GM12872 (cell line): ENCODE measurements at regions not wholly inside any gene's neighbourhood (a gene's known extent, or its start where the extent isn't known, plus 50 kb on each side); places are given as distances from the start of the nearest gene placed in this dataset.

ENCODE experiments used
- CTCF ChIP-seq: IDR thresholded peaks from 3 replicates; pipeline ENCODE4 v1.5.1; 2011; ENCODE audit warnings: low read depth, mild to moderate bottlenecking, low read length, moderate library complexity; ENCODE audit not compliant: insufficient read depth

- TF ChIP-seq CTCF = no peak
Measured at GRCh38 chr5:1973391-1974013, 90.8 kb upstream of the IRX4 start.

GRCh38 chr5:1971944-1972343 is 89.2 kb upstream of the IRX4 start:
- no peak for TF ChIP-seq CTCF

GRCh38 chr5:1967736-1968135 is 85.0 kb upstream of the IRX4 start:
- no peak for TF ChIP-seq CTCF

GRCh38 chr5:1966461-1966860 is 83.7 kb upstream of the IRX4 start:
- TF ChIP-seq CTCF = no peak

- no peak for TF ChIP-seq CTCF
Measured at GRCh38 chr5:1965925-1966324, 83.2 kb upstream of the IRX4 start.

- no peak for TF ChIP-seq CTCF
Measured at GRCh38 chr5:1963941-1964451, 81.3 kb upstream of the IRX4 start.

- no peak for TF ChIP-seq CTCF
Measured at GRCh38 chr5:1963358-1963757, 80.6 kb upstream of the IRX4 start.
